ENCODE measurements at regions not wholly inside any gene's neighbourhood (a gene's known extent, or its start where the extent isn't known, plus 50 kb on each side); places are given as distances from the start of the nearest gene placed in this dataset.

GRCh38 chr13:40484101-40484800 is 182.2 kb downstream of the FOXO1 start:
- H3K4me3 ChIP-seq (ENCODE audit: low read depth, low read length): no peak overlapping the region

GRCh38 chr13:40484974-40485373 is 181.5 kb downstream of the FOXO1 start:
- no peak overlapping the region for H3K4me3 ChIP-seq (ENCODE audit: low read depth, low read length)

- H3K4me3 ChIP-seq (ENCODE audit: low read depth, low read length): no peak overlapping the region
These were observed 180.6 kb downstream of the FOXO1 start for GRCh38 chr13:40485611-40486517.

- no peak overlapping the region for H3K4me3 ChIP-seq (ENCODE audit: low read depth, low read length)
These were observed 179.8 kb downstream of the FOXO1 start for GRCh38 chr13:40486518-40487163.

GRCh38 chr13:40488869-40489391 is 177.5 kb downstream of the FOXO1 start:
- H3K4me3 ChIP-seq (ENCODE audit: low read depth, low read length): no peak overlapping the region

- no peak overlapping the region for H3K4me3 ChIP-seq (ENCODE audit: low read depth, low read length)
These were observed 176.2 kb downstream of the FOXO1 start for GRCh38 chr13:40490086-40490758.

GRCh38 chr13:40492511-40492910 is 173.9 kb downstream of the FOXO1 start:
- H3K4me3 ChIP-seq (ENCODE audit: low read depth, low read length): no peak overlapping the region

- no peak overlapping the region for H3K4me3 ChIP-seq (ENCODE audit: low read depth, low read length)
These were observed 171.9 kb downstream of the FOXO1 start for GRCh38 chr13:40494513-40494912.

GRCh38 chr13:40494946-40495620 is 171.4 kb downstream of the FOXO1 start:
- no peak overlapping the region for H3K4me3 ChIP-seq (ENCODE audit: low read depth, low read length)

GRCh38 chr13:40495621-40496001 is 170.8 kb downstream of the FOXO1 start:
- H3K4me3 ChIP-seq (ENCODE audit: low read depth, low read length): no peak overlapping the region

- H3K4me3 ChIP-seq (ENCODE audit: low read depth, low read length): no peak overlapping the region
These were observed 170.2 kb downstream of the FOXO1 start for GRCh38 chr13:40496035-40496810.

GRCh38 chr13:40498461-40498860 is 168.0 kb downstream of the FOXO1 start:
- no peak overlapping the region for H3K4me3 ChIP-seq (ENCODE audit: low read depth, low read length)

- no peak overlapping the region for H3K4me3 ChIP-seq (ENCODE audit: low read depth, low read length)
These were observed 164.2 kb downstream of the FOXO1 start for GRCh38 chr13:40502236-40502635.

- H3K4me3 ChIP-seq (ENCODE audit: low read depth, low read length): no peak overlapping the region
These were observed 163.4 kb downstream of the FOXO1 start for GRCh38 chr13:40503011-40503410.

GRCh38 chr13:40503966-40504591 is 162.4 kb downstream of the FOXO1 start:
- H3K4me3 ChIP-seq (ENCODE audit: low read depth, low read length): no peak overlapping the region

GRCh38 chr13:40504641-40505040 is 161.8 kb downstream of the FOXO1 start:
- no peak overlapping the region for H3K4me3 ChIP-seq (ENCODE audit: low read depth, low read length)

- no peak overlapping the region for H3K4me3 ChIP-seq (ENCODE audit: low read depth, low read length)
These were observed 161.2 kb downstream of the FOXO1 start for GRCh38 chr13:40505196-40505595.

Data from iPS-11a (cell line).